ENCODE measurements at regions not wholly inside any gene's neighbourhood (a gene's known extent, or its start where the extent isn't known, plus 50 kb on each side); places are given as distances from the start of the nearest gene placed in this dataset.
"Not testable (repeated sequence)": the region's sequence is repeated elsewhere in the genome, so short reads cannot be mapped to it uniquely, and the experiment has no call there.

DNA sequence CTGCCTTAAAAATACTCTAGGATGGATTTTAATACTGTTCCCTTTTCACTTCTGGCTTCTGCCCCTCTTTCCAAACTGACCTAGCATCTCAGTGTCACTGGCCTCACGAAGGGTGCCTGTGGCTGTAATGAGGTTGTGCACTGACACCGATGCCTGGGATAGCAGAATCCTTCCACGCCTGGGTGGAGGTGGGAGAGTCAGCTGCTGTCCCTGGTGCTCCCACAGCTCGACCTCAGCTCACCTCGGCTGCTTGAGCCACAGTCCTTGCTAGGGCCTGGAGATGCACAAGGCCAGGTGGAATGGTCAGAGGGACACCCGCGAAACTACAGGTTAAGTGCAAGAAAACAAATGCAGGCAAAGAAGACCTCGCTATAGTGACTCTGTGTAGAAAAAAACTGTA is 123.4 kb upstream of the ACBD5 start:
- ATAC-seq, result no peak
- no peaks in the 10 kb centered on the region for H3K36me3 ChIP-seq
- H3K4me3 ChIP-seq, result no peak overlapping the region
- H3K9me3 ChIP-seq, result no peaks in the 10 kb centered on the region
- TF ChIP-seq, protein P1, sequence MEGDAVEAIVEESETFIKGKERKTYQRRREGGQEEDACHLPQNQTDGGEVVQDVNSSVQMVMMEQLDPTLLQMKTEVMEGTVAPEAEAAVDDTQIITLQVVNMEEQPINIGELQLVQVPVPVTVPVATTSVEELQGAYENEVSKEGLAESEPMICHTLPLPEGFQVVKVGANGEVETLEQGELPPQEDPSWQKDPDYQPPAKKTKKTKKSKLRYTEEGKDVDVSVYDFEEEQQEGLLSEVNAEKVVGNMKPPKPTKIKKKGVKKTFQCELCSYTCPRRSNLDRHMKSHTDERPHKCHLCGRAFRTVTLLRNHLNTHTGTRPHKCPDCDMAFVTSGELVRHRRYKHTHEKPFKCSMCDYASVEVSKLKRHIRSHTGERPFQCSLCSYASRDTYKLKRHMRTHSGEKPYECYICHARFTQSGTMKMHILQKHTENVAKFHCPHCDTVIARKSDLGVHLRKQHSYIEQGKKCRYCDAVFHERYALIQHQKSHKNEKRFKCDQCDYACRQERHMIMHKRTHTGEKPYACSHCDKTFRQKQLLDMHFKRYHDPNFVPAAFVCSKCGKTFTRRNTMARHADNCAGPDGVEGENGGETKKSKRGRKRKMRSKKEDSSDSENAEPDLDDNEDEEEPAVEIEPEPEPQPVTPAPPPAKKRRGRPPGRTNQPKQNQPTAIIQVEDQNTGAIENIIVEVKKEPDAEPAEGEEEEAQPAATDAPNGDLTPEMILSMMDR (IDR thresholded peaks at IDR 0.05), result no peak
- no peaks in the 10 kb centered on the region for H3K27me3 ChIP-seq
- peak in 1 of 6 donors; percentile 26 for DNase-seq
- FAIRE-seq, result no peak
- H3K27ac ChIP-seq, result no peak overlapping the region
- no peaks in the 10 kb centered on the region for H3K4me1 ChIP-seq
- intact Hi-C loops (cut with DNase I), result no loop called here
- WGBS, 2 donors, result 53 to 62% methylated on average over 8 of the region's 8 CpGs

DNA sequence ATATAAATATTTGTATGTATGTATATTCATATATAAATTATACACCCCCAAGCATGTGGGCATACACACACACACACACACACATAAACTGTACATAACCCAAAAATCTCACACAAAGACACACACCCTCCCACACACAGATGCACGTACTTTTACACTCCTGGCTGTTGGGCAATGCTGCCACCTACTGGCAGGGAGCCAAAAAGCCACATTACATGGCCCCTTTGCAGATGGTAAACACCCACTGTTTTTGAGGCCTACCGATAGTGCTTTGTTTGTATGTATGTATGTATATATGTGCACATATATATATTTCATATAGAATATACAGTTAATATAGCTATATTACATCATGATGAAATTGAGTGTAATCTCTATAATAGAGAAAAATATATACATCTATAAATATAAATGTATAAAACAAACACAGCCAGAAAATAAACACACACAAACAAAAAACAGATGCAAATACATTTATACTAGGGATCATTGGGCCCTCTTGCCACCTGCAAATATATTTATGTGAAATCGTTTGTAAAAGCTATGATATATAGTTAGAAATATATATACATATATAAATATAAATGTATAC is 120.1 kb upstream of the ACBD5 start:
- Histone ChIP-seq H3K9me3 (no peaks in the 10 kb centered on the region), H3K27me3 (no peaks in the 10 kb centered on the region), H3K4me3 (no peak overlapping the region), H3K36me3 (no peaks in the 10 kb centered on the region), H3K4me1 (no peaks in the 10 kb centered on the region), H3K27ac (no peak overlapping the region)
- FAIRE-seq (peak; percentile 64), ATAC-seq (peak; percentile 70 to 96 (median 88)), DNase-seq (peak; percentile 46 to 84 (median 77))
- intact Hi-C loops (cut with DNase I), result no loop called here
- WGBS, 2 donors, result 9 to 10% methylated on average over 3 of the region's 3 CpGs
- TF ChIP-seq, protein P1 (IDR thresholded peaks at IDR 0.05), result peak; percentile 47 to 66 (median 54)

DNA sequence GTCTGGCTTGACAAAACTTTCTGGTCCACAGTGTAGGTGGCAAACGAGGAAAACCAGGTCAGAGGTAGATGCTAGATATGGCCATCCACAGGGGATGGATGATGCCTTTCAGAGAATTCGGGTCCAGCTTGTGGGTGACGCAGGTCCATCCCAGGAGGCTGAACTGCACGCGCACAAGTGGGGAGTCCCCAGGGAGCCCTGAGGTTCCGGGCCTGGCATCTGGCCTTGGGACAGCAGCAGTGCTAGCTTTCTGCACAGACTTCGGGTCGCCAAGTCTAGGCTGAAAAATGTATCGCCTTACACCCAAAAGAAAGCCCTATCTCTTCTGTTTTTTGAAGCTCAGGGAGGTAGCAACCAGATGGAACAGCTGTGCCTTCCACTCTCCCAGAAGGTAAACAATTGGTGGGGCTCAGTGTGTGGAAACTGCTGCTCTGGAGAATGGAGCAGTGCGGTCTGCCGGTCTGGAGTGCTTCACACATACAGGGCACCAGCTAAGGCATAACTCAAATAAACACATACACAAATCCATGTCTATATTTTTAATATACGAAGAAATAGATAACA is 119.3 kb upstream of the ACBD5 start:
- H3K27me3 ChIP-seq, result no peaks in the 10 kb centered on the region
- H3K36me3 ChIP-seq, result no peaks in the 10 kb centered on the region
- WGBS, 2 donors, result 67 to 74% methylated on average over 12 of the region's 12 CpGs
- no peaks in the 10 kb centered on the region for H3K4me1 ChIP-seq
- no peak overlapping the region for H3K27ac ChIP-seq
- FAIRE-seq (no peak), ATAC-seq (no peak), DNase-seq (no peak)
- TF ChIP-seq, protein P1 (IDR thresholded peaks at IDR 0.05), result no peak
- intact Hi-C loops (cut with DNase I), result no loop called here
- no peak overlapping the region for H3K4me3 ChIP-seq
- no peaks in the 10 kb centered on the region for H3K9me3 ChIP-seq

DNA sequence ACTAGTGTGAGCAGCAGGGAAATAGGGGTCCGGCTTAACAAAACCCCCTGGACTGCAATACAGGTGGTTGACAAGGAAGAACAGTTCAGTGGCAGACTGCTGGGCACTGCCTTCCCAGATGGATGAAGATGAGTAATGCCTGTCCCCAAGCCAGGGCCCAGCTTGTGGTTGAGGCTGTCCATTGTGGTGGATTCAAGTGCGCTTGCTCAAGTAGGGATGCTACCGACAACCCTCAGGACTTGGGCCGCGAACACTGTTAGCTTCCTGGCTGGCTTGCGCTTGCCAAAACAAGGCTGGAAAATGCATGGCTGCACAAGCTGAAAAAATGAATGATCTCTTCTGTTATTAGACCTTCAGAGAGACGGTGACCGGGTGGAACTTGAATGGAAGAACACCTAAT is 116.1 kb upstream of the ACBD5 start:
- TF ChIP-seq, protein P1 (IDR thresholded peaks at IDR 0.05), result no peak
- 91 to 93% methylated on average over 8 of the region's 8 CpGs for WGBS, 2 donors
- intact Hi-C loops (cut with DNase I), result no loop called here
- H3K36me3 ChIP-seq, result no peaks in the 10 kb centered on the region
- H3K4me3 ChIP-seq, result no peak overlapping the region
- DNase-seq, result no peak
- H3K27ac ChIP-seq, result no peak overlapping the region
- no peaks in the 10 kb centered on the region for H3K27me3 ChIP-seq
- FAIRE-seq, result no peak
- ATAC-seq, result no peak
- no peaks in the 10 kb centered on the region for H3K9me3 ChIP-seq
- H3K4me1 ChIP-seq, result no peaks in the 10 kb centered on the region

DNA sequence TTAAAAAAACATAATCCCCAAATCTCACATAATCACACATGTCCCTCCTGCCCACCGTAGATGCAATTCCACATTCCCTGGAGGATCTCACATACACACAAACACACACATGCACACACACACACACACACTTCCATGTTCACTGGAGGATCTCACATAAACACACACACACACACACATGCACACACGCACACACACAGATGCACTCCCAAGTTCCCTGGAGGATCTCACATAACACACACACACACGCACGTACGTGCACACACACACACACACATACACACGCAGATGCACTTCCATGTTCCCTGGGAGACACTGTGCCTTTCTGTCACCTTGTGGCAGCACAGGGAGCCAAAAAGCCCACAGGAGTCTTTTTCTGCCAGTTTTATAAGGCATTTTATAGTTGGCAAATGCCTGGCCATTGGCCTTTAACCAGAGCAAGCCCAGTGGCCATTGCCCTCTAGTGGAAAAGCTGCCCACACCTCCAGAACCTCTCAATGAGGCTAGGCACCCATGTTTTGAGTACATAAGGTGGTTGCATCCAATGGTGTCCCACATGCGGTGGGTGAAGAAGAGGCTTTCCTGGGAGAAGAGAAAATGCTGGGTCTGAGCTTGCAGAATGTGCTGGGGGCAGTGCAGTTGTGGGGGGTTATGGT is 115.4 kb upstream of the ACBD5 start:
- FAIRE-seq (no peak), DNase-seq (no peak), ATAC-seq (no peak)
- Histone ChIP-seq H3K27ac (no peak overlapping the region), H3K27me3 (no peaks in the 10 kb centered on the region), H3K36me3 (no peaks in the 10 kb centered on the region), H3K4me1 (no peaks in the 10 kb centered on the region), H3K4me3 (no peak overlapping the region), H3K9me3 (no peaks in the 10 kb centered on the region)
- TF ChIP-seq, protein P1 (IDR thresholded peaks at IDR 0.05), result no peak
- intact Hi-C loops (cut with DNase I), result no loop called here
- 91% methylated on average over 7 of the region's 7 CpGs for WGBS, 2 donors

DNA sequence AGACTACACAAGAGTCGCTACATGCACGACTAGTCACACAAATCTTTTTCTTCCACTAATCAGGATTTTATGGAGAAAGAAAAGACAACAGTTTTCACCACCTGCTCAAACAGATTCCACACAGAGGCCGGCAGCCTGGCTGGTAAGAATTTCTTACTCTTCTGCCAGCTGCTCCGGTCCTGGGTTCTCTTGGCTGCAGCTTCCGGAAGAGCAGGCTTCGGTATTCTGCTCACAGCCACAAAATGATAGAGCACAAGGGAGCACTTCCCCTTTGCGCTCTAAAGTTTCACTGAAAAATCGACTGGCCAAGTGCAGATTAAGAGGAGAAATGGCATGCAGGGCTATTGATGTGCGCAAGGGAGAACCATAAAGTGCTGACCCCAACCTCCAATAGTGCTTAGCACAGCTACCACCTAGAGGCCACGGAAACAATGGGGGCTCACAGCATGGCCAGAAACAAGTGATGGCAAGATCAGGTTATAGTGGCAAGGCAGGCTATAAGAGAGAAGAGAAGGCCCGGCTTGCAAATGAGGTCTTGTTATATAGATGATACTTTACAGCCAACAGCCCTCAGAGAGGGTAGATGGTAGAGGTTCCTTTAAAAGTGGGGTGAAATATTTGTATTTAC is 114.2 kb upstream of the ACBD5 start:
- FAIRE-seq; intact Hi-C loops (cut with DNase I): not testable (repeated sequence)

DNA sequence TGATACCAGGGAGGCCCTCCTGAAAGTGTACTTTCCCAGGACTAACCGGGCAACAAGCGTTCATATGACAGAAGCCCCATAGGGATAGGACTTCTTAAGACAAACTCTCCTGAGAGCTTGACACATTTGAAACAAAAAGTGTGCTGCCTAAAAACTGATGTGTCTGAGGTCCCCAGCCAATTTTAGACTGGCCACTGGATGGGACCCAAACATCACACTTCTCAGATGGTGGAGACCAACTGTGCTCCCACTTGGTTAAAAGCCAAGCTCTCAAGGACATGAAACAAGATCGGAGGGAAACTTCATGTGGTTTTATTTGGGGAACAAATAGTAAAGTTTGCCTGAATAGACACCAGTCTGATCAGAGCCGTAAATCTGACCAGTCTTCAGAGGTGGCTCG is 113.5 kb upstream of the ACBD5 start:
- 34% methylated on average over 5 of the region's 5 CpGs for WGBS, 2 donors
- H3K36me3 ChIP-seq; H3K27me3 ChIP-seq; intact Hi-C loops (cut with DNase I); H3K4me1 ChIP-seq; H3K9me3 ChIP-seq; FAIRE-seq; DNase-seq: not testable (repeated sequence)
- ATAC-seq, result peak in 3 of 4 donors; percentile 25 to 41 (median 38)
- H3K27ac ChIP-seq, result peak overlapping the region in 1 of 4 donors; percentile 23
- H3K4me3 ChIP-seq, result peak overlapping the region in 1 of 4 donors; percentile 20

More for the DNA sequence above, 114.2 kb upstream of the ACBD5 start:
- not testable (repeated sequence) for H3K36me3 ChIP-seq, H3K27me3 ChIP-seq, H3K9me3 ChIP-seq, H3K4me1 ChIP-seq
- ATAC-seq (peak; percentile 75 to 97 (median 92)), DNase-seq (peak in 3 of 6 donors; percentile 31 to 37 (median 33))
- H3K4me3 ChIP-seq, result peak overlapping the region in 2 of 4 donors; percentile 8 to 20
- H3K27ac ChIP-seq, result peak overlapping the region in 1 of 4 donors; percentile 23
- 26 to 27% methylated on average over 11 of the region's 11 CpGs for WGBS, 2 donors

All from pancreas (tissue), 10 donors.